GM10266 (cell line): ENCODE measurements at regions not wholly inside any gene's neighbourhood (a gene's known extent, or its start where the extent isn't known, plus 50 kb on each side); places are given as distances from the start of the nearest gene placed in this dataset.

Source experiments
- DNase-seq: peaks from one replicate; pipeline ENCODE4 v3.0.0; 2012; ENCODE audit errors: extremely low spot score
- TF ChIP-seq, protein P1 (sequence below): IDR thresholded peaks from 2 replicates; pipeline ENCODE4 v1.5.1; 2012; ENCODE audit warnings: mild to moderate bottlenecking, low read depth; ENCODE audit not compliant: control insufficient read depth, insufficient read depth; ENCODE audit errors: missing control alignments

DNA sequence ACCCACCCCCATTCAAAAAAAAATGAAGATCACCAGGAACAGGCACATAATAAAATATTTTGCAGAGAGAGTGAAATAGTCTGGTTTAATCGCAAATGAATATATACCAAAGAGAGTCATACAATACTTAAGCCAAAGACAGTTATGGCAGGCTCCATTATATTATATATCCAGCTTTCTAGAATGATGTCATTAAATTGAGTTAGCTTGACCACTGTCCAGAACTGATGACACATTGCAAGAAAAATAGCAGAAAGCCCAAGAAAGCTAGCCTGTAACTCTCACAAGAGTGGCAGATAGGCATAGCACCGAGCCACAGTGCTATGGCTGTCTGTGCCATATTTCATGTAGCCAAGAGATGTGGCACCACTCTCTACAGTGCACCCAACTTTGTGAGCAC lies 231.9 kb upstream of the SEMA6D start:
- no peak for DNase-seq
- TF ChIP-seq, protein P1, sequence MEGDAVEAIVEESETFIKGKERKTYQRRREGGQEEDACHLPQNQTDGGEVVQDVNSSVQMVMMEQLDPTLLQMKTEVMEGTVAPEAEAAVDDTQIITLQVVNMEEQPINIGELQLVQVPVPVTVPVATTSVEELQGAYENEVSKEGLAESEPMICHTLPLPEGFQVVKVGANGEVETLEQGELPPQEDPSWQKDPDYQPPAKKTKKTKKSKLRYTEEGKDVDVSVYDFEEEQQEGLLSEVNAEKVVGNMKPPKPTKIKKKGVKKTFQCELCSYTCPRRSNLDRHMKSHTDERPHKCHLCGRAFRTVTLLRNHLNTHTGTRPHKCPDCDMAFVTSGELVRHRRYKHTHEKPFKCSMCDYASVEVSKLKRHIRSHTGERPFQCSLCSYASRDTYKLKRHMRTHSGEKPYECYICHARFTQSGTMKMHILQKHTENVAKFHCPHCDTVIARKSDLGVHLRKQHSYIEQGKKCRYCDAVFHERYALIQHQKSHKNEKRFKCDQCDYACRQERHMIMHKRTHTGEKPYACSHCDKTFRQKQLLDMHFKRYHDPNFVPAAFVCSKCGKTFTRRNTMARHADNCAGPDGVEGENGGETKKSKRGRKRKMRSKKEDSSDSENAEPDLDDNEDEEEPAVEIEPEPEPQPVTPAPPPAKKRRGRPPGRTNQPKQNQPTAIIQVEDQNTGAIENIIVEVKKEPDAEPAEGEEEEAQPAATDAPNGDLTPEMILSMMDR, result no peak

DNA sequence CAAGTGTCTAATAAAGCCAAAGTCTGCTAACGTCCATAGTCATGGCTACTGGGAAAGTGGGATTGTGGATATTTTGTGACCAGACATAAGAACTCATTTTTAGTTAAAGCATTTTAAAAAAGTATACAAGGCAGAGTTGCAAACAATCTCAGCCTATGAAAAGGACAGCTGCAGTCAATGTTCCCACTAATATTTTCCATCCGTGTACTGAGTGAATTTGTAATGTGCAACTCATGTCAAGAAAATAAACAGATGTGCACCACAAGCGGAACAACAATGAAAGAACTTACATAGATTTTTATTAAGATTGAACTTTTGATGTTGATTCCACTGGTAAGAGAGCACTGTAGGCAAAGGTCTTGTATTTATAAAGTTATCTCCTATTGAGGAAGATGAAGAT lies 231.3 kb upstream of the SEMA6D start:
- TF ChIP-seq, protein P1, result no peak
- no peak for DNase-seq

DNA sequence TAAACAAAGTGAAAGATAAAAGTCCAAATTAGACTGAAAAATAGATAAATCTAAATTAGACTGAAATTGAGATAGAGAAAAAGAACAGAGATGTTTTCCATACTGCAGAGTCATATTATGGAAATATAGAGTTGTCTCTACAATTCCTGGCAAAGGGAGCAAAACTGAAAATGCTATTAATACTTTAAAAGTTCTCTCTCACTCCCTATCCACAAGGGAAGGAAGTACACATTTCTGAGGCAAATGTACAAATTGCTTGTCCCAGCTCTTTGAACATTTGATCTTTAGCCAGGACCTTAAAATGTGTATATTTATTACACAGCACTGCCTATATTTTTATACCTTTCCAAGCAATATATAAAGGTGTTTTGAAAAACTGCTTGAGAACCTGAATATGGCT lies 225.1 kb upstream of the SEMA6D start:
- DNase-seq, result no peak
- TF ChIP-seq, protein P1, result no peak

DNA sequence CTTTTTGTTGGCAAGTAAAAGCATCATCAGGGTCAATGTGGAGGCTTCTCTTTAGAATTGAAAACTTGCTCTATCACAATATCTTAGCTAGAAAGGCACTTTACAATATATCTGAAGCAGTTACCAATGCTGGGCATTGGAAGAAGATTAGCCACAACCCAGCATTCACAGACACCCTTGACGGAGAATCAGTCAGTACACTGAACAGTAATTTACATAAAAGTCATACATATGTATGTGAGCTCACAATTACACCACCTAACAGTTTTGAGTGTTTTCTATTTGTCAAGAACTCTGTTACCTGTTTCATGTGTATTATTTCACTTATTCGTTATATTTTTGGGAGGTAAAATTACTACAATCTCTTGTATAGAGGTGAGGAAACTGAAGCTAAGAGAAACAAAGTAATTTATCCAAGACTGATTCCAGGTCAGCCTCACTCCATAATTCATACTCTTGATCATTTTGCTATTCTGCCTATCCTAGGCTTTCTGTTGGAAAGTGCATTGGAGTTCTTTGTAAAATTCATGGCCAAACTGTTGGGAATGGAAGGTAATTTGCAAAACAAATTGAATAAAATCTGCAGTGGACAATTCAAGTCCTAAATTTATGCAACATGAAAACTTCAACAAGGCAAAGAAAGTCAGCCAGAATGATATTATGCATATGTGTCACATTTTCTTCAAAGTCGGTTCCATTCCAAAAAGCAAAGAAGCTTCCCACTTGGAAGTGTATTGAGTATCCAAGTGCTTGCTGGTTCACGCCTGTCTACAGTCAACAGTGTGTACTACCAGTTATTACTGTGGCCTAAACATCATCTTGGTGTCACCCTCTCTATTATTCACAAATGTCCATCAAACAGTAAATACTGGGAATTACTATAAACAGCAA lies 223.7 kb upstream of the SEMA6D start:
- no peak for DNase-seq
- TF ChIP-seq, protein P1, result no peak

GRCh38 chr15:47496343-47497185 lies 220.7 kb upstream of the SEMA6D start:
- no peak for DNase-seq
- TF ChIP-seq, protein P1, result no peak

- no peak for DNase-seq
- TF ChIP-seq, protein P1, result no peak
Observed at GRCh38 chr15:47500842-47501241, 216.5 kb upstream of the SEMA6D start.

GRCh38 chr15:47502041-47502440 lies 215.3 kb upstream of the SEMA6D start:
- TF ChIP-seq, protein P1, result no peak
- no peak for DNase-seq
